Transverse colon (tissue), 4 donors: ENCODE measurements at regions not wholly inside any gene's neighbourhood (a gene's known extent, or its start where the extent isn't known, plus 50 kb on each side); places are given as distances from the start of the nearest gene placed in this dataset.

Experiments
- EP300 ChIP-seq: sonication (generic); formaldehyde crosslinking; IDR thresholded peaks from one replicate; pipeline ENCODE4 v1.6.1; 2017; ENCODE audit warnings: antibody characterized with exemption, low read depth
- POLR2A ChIP-seq: fragments of 450-650 bp; IDR thresholded peaks from one replicate; pipeline ENCODE4 v1.6.1; 2016; ENCODE audit warnings: antibody characterized with exemption, mild to moderate bottlenecking, moderate library complexity
- POLR2AphosphoS5 ChIP-seq, 3 donors: sonication (generic); formaldehyde crosslinking; IDR thresholded peaks; one replicate each; pipeline ENCODE4 v1.6.1; 2016; ENCODE audit warnings: antibody characterized with exemption in 3 of 3
- TF ChIP-seq, protein P1 (sequence below), 5 experiments: fragments of 200-600 bp in 3 of 5; fragments of 450-650 bp in 2 of 5; sonication (generic) in 3 of 5; IDR thresholded peaks; 1 replicate in 2 of 5; 2 replicates in 3 of 5; pipeline ENCODE4 v1.5.1; 2016 to 2017; ENCODE audit warnings: antibody characterized with exemption in 5 of 5, inconsistent platforms in 3 of 5, mild to moderate bottlenecking in 2 of 5, moderate library complexity in 1 of 5

DNA sequence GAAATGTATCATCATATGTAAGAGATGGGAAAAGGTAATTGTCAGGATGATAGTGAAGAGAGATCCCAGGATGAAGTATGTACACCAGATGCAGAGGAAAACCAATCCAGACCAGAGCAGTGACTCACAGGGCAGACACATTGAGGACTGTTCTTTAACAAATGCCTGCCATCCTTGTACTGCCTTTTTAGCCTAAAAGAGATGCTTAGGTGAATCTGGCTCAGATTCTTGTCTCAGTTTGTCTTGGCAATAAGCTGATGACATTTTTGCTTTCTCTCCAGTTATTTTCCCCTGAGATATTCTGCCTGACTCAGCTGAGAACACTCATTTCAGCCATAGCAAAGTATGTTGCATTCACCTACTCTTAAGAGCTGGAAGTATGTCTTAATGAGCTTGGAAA lies 405.3 kb upstream of the USP15 start:
- TF ChIP-seq EP300, result no peak
- TF ChIP-seq, protein P1, sequence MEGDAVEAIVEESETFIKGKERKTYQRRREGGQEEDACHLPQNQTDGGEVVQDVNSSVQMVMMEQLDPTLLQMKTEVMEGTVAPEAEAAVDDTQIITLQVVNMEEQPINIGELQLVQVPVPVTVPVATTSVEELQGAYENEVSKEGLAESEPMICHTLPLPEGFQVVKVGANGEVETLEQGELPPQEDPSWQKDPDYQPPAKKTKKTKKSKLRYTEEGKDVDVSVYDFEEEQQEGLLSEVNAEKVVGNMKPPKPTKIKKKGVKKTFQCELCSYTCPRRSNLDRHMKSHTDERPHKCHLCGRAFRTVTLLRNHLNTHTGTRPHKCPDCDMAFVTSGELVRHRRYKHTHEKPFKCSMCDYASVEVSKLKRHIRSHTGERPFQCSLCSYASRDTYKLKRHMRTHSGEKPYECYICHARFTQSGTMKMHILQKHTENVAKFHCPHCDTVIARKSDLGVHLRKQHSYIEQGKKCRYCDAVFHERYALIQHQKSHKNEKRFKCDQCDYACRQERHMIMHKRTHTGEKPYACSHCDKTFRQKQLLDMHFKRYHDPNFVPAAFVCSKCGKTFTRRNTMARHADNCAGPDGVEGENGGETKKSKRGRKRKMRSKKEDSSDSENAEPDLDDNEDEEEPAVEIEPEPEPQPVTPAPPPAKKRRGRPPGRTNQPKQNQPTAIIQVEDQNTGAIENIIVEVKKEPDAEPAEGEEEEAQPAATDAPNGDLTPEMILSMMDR (IDR thresholded peaks at IDR 0.05), result no peak
- no peak for TF ChIP-seq POLR2AphosphoS5 (IDR thresholded peaks at IDR 0.05)
- TF ChIP-seq POLR2A, result no peak
